B cell (primary cell): ENCODE measurements at regions not wholly inside any gene's neighbourhood (a gene's known extent, or its start where the extent isn't known, plus 50 kb on each side); places are given as distances from the start of the nearest gene placed in this dataset.

Experiments
- CTCF ChIP-seq: fragments of 200-600 bp; IDR thresholded peaks from one replicate; pipeline ENCODE4 v1.8.0; 2022; ENCODE audit warnings: antibody characterized with exemption, mild to moderate bottlenecking
- EZH2 ChIP-seq: IDR thresholded peaks from 2 replicates; pipeline ENCODE4 v1.6.1; 2012; ENCODE audit warnings: borderline replicate concordance, low read depth, mild to moderate bottlenecking, moderate library complexity, low read length; ENCODE audit not compliant: insufficient read depth, poor library complexity, severe bottlenecking

- TF ChIP-seq CTCF (no peak), EZH2 (no peak)
Observed at GRCh38 chr1:90612033-90612432, 105.1 kb downstream of the BARHL2 start.
